Erythroblast (primary cell): ENCODE measurements at regions not wholly inside any gene's neighbourhood (a gene's known extent, or its start where the extent isn't known, plus 50 kb on each side); places are given as distances from the start of the nearest gene placed in this dataset.

ENCODE experiments used
- GATA1 ChIP-seq: IDR thresholded peaks from 2 replicates; pipeline ENCODE4 v1.6.1; 2011; ENCODE audit warnings: low read depth, mild to moderate bottlenecking, control low read depth, low read length, moderate library complexity
- POLR2A ChIP-seq: IDR thresholded peaks from 2 replicates; pipeline ENCODE4 v1.6.1; 2011; ENCODE audit warnings: mild to moderate bottlenecking, low read length

GRCh38 chr5:136579238-136579637 lies 213.9 kb upstream of the TRPC7 start:
- no peak for TF ChIP-seq POLR2A
- TF ChIP-seq GATA1, result no peak
